ENCODE measurements at regions not wholly inside any gene's neighbourhood (a gene's known extent, or its start where the extent isn't known, plus 50 kb on each side); places are given as distances from the start of the nearest gene placed in this dataset.

GRCh38 chr12:27179400-27180214 is 64.5 kb upstream of the STK38L start:
- DNase-seq (ENCODE audit: low read depth in 2 of 2), result peak; percentile 90 to 93

- DNase-seq (ENCODE audit: low read depth in 2 of 2), result no peak
Observed at GRCh38 chr12:27180906-27181505, 63.1 kb upstream of the STK38L start.

- DNase-seq (ENCODE audit: low read depth in 2 of 2), result no peak
Observed at GRCh38 chr12:27183342-27183741, 60.7 kb upstream of the STK38L start.

- no peak for DNase-seq (ENCODE audit: low read depth in 2 of 2)
Observed at GRCh38 chr12:27185234-27186021, 58.7 kb upstream of the STK38L start.

- DNase-seq (ENCODE audit: low read depth in 2 of 2), result no peak
Observed at GRCh38 chr12:27186022-27186839, 57.9 kb upstream of the STK38L start.

- no peak for DNase-seq (ENCODE audit: low read depth in 2 of 2)
Observed at GRCh38 chr12:27187697-27188096, 56.4 kb upstream of the STK38L start.

- DNase-seq (ENCODE audit: low read depth in 2 of 2), result no peak
Observed at GRCh38 chr12:27190761-27191160, 53.3 kb upstream of the STK38L start.

- no peak for DNase-seq (ENCODE audit: low read depth in 2 of 2)
Observed at GRCh38 chr12:27191531-27191930, 52.6 kb upstream of the STK38L start.

GRCh38 chr12:27192118-27192802 is 51.8 kb upstream of the STK38L start:
- DNase-seq (ENCODE audit: low read depth in 2 of 2), result no peak

GRCh38 chr12:27193106-27193505 is 51.0 kb upstream of the STK38L start:
- no peak for DNase-seq (ENCODE audit: low read depth in 2 of 2)

GRCh38 chr12:27193854-27194544 is 50.1 kb upstream of the STK38L start:
- DNase-seq (ENCODE audit: low read depth in 2 of 2), result peak; percentile 65 to 68

All from fibroblast of skin of left biceps (primary cell).